OCI-LY3 (cell line): ENCODE measurements at regions not wholly inside any gene's neighbourhood (a gene's known extent, or its start where the extent isn't known, plus 50 kb on each side); places are given as distances from the start of the nearest gene placed in this dataset.

Experiments
- H2AFZ ChIP-seq: fragments of 200-600, 300-600 bp; shearing (Covaris generic); 2 replicates; pipeline ENCODE4 v1.6.0; 2014; ENCODE audit warnings: antibody characterized with exemption, low read depth, low read length
- H3K27ac ChIP-seq: fragments of 200-600, 300-600 bp; sonication (generic); 2 replicates; pipeline ENCODE4 v1.5.1; 2014; ENCODE audit warnings: mild to moderate bottlenecking, low read length, moderate library complexity, mixed read lengths
- H3K27me3 ChIP-seq: fragments of 200-600, 300-600 bp; sonication (generic); 2 replicates; pipeline ENCODE4 v1.6.1; 2014; ENCODE audit warnings: low read depth, low read length, mixed read lengths
- H3K36me3 ChIP-seq: fragments of 200-600, 300-600 bp; sonication (generic); replicated peaks from 2 replicates; pipeline ENCODE3; 2014; ENCODE audit warnings: low read depth, low read length, mixed read lengths
- H3K4me1 ChIP-seq: fragments of 300-600, 200-600 bp; sonication (generic); 2 replicates; pipeline ENCODE4 v1.6.1; 2014; ENCODE audit warnings: low read length, mixed read lengths
- H3K4me2 ChIP-seq: fragments of 200-600, 300-600 bp; sonication (generic); 2 replicates; pipeline ENCODE4 v1.6.1; 2014; ENCODE audit warnings: low read length, mixed read lengths
- H3K4me3 ChIP-seq: fragments of 300-600, 200-600 bp; sonication (generic); 2 replicates; pipeline ENCODE4 v1.5.1; 2014; ENCODE audit warnings: antibody characterized with exemption, mild to moderate bottlenecking, low read length, moderate library complexity
- H3K79me2 ChIP-seq: fragments of 300-600, 200-600 bp; shearing (Covaris generic); 2 replicates; pipeline ENCODE4 v1.6.1; 2014; ENCODE audit warnings: mild to moderate bottlenecking, low read length, mixed read lengths
- H3K9ac ChIP-seq: fragments of 300-600, 200-600 bp; shearing (Covaris generic); 2 replicates; pipeline ENCODE4 v1.6.0; 2014; ENCODE audit warnings: mild to moderate bottlenecking, low read length, moderate library complexity
- H3K9me3 ChIP-seq: fragments of 200-600, 300-600 bp; shearing (Covaris generic); 2 replicates; pipeline ENCODE4 v1.6.1; 2014; ENCODE audit warnings: low read length, mixed read lengths; ENCODE audit not compliant: insufficient read depth
- H4K20me1 ChIP-seq: fragments of 200-600, 300-600 bp; sonication (generic); 2 replicates; pipeline ENCODE4 v1.6.1; 2016; ENCODE audit warnings: low read length, mixed read lengths; ENCODE audit not compliant: insufficient read depth
- EZH2phosphoT487 ChIP-seq: fragments of 200-600 bp; shearing (Covaris generic); IDR thresholded peaks from 2 replicates; pipeline ENCODE4 v1.6.1; 2018; ENCODE audit warnings: antibody characterized with exemption, mixed run types, low read depth
- TF ChIP-seq, protein P1 (sequence below): fragments of 200-600, 300-600 bp; sonication (generic); IDR thresholded peaks from 2 replicates; pipeline ENCODE4 v1.5.1; 2014; ENCODE audit warnings: antibody characterized with exemption, low read length, low read depth

DNA sequence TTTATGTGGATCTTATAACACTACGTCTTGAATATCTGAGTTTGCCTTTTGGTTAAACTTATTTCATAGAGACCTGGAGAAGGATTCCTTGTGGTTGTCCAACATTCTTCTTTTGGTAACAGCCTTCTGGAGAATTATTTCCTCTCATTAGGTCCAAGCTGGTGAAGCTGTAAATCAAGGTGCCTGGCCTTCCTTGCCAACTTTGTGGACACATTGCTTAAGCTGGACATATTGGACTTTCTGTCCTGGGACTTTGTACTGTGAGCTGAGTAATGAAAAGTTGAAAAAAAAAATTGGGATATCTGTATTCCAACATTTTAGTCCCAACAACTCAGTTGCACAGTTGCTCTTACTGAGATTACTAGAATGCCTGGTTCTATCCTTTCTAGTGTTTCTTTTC lies 186.2 kb downstream of the HAO1 start:
- Histone ChIP-seq H3K9me3 (no peaks in the 10 kb centered on the region), H3K4me1 (no peaks in the 10 kb centered on the region), H4K20me1 (no peaks in the 10 kb centered on the region), H2AFZ (no peak overlapping the region), H3K4me3 (no peak overlapping the region), H3K27me3 (no peaks in the 10 kb centered on the region), H3K79me2 (no peaks in the 10 kb centered on the region), H3K27ac (no peak overlapping the region), H3K36me3 (no peaks in the 10 kb centered on the region), H3K9ac (no peak overlapping the region), H3K4me2 (no peak overlapping the region)
- no peak for TF ChIP-seq EZH2phosphoT487
- TF ChIP-seq, protein P1, sequence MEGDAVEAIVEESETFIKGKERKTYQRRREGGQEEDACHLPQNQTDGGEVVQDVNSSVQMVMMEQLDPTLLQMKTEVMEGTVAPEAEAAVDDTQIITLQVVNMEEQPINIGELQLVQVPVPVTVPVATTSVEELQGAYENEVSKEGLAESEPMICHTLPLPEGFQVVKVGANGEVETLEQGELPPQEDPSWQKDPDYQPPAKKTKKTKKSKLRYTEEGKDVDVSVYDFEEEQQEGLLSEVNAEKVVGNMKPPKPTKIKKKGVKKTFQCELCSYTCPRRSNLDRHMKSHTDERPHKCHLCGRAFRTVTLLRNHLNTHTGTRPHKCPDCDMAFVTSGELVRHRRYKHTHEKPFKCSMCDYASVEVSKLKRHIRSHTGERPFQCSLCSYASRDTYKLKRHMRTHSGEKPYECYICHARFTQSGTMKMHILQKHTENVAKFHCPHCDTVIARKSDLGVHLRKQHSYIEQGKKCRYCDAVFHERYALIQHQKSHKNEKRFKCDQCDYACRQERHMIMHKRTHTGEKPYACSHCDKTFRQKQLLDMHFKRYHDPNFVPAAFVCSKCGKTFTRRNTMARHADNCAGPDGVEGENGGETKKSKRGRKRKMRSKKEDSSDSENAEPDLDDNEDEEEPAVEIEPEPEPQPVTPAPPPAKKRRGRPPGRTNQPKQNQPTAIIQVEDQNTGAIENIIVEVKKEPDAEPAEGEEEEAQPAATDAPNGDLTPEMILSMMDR = no peak

DNA sequence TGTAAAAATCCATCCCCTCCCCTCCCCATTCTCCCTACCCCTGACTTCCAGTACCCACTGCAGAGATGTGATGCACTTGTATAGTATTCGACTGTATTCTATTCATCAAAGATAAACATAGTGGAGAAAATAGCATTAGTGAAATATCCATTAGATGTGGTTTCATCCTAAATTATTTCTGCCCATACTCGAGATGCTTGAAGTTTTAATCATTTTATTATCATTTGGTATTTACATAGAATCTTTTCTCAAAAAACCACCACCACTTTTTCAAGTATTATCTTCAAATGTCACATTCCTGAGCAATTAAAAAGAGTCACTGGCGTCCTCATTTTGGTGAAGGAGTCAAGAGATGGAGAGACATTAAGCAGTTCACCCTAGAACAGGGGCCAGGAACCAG lies 181.9 kb downstream of the HAO1 start:
- TF ChIP-seq, protein P1 = no peak
- TF ChIP-seq EZH2phosphoT487 = no peak
- Histone ChIP-seq H3K27ac (no peak overlapping the region), H3K4me1 (no peaks in the 10 kb centered on the region), H4K20me1 (no peaks in the 10 kb centered on the region), H3K9me3 (no peaks in the 10 kb centered on the region), H3K4me2 (no peak overlapping the region), H3K9ac (no peak overlapping the region), H3K27me3 (no peaks in the 10 kb centered on the region), H3K4me3 (no peak overlapping the region), H3K79me2 (no peaks in the 10 kb centered on the region), H2AFZ (no peak overlapping the region), H3K36me3 (no peaks in the 10 kb centered on the region)

DNA sequence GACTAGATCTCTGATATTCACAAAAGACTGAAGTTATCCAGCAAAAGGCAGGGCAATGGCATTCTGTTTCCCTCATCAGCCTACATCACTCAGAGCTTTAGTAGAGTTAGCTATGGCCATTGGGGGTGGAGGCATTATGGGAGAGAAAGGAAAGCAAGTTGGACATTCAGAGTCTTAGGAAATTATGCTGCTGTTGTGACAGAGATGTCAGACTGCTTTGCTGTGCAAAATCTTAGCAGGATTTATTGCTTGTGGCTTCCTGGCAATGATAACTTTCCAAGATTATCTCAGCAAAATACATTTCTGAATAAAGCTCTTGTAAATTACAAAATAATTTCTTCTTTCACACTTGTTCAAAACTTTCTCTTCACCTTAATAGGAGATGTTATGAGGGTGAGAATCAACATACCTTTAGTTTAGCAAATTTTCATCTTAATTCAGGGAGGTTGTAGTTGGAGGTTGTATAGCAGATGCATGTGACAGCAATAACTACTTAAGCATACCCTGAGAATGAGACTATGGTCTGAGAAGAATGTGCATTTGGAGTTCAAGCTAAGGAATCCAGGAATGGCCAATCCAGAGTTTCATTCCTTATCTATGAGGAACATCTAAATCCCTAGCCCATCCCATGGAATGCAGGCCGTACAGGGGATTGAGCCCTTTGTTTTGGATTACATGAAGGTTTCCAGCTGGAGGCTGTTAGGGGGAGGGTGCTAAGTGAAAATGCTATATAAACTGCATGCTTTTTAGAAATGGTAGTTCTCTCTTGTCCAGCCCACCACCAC lies 179.8 kb downstream of the HAO1 start:
- Histone ChIP-seq H3K9ac (no peak overlapping the region), H3K79me2 (no peaks in the 10 kb centered on the region), H3K4me3 (no peak overlapping the region), H3K27me3 (no peaks in the 10 kb centered on the region), H3K36me3 (no peaks in the 10 kb centered on the region), H2AFZ (no peak overlapping the region), H4K20me1 (no peaks in the 10 kb centered on the region), H3K4me2 (no peak overlapping the region), H3K4me1 (peaks cover 7% of the 10 kb centered on the region), H3K9me3 (no peaks in the 10 kb centered on the region), H3K27ac (no peak overlapping the region)
- TF ChIP-seq, protein P1 = no peak
- no peak for TF ChIP-seq EZH2phosphoT487

DNA sequence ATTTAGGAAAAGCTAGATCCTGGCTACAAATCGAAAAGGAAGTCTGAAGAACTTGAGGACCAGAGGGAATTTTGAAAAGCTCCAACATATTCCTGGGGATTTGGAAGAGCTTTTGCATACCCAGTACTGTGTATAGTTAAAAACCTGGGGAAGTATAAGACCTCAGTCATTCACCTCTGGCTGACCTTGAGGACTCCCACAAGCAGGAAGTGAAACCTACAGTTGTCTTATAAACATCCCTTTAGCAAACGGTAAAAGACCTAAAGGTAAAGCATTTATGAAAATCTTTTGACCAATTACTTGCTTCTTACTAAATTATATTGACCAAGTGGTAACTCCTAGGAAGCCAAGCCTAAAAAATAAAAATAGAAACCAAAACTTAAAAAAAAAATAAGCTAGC lies 175.0 kb downstream of the HAO1 start:
- no peak overlapping the region for H3K9ac ChIP-seq
- no peak overlapping the region for H2AFZ ChIP-seq
- H3K27me3 ChIP-seq = no peaks in the 10 kb centered on the region
- no peaks in the 10 kb centered on the region for H3K9me3 ChIP-seq
- H3K27ac ChIP-seq = no peak overlapping the region
- peaks cover 7% of the 10 kb centered on the region for H3K4me1 ChIP-seq
- no peak overlapping the region for H3K4me3 ChIP-seq
- H4K20me1 ChIP-seq = no peaks in the 10 kb centered on the region
- no peak overlapping the region; the same call in 1 of the 2 replicates for H3K4me2 ChIP-seq
- TF ChIP-seq, protein P1 = no peak
- TF ChIP-seq EZH2phosphoT487 = no peak
- H3K36me3 ChIP-seq = no peaks in the 10 kb centered on the region
- H3K79me2 ChIP-seq = no peaks in the 10 kb centered on the region
